ENCODE measurements at regions not wholly inside any gene's neighbourhood (a gene's known extent, or its start where the extent isn't known, plus 50 kb on each side); places are given as distances from the start of the nearest gene placed in this dataset.
A peak's percentile ranks its signal among the peaks of the same experiment; 100 is the strongest.

- Histone ChIP-seq H4K20me1 (replicated peaks; ENCODE audit: control insufficient read depth, insufficient read depth, low read length) (no peaks in the 10 kb centered on the region), H3K4me1 (replicated peaks in 1 of 2; ENCODE audit: control insufficient read depth in 2 of 2, insufficient read depth in 2 of 2, low read length in 2 of 2) (no peaks in the 10 kb centered on the region; a peak in 1 of 5 replicates), H3K27me3 (ENCODE audit: control insufficient read depth in 2 of 2, insufficient read depth in 2 of 2, low read length in 2 of 2) (peaks cover 7 to 34% of the 10 kb centered on the region in 2 experiments; a peak in 3 of 5 replicates), H3K36me3 (ENCODE audit: control insufficient read depth, insufficient read depth, low read length) (no peaks in the 10 kb centered on the region), H3K4me2 (ENCODE audit: insufficient read depth, low read length) (no peak overlapping the region), H3K79me2 (ENCODE audit: control insufficient read depth, insufficient read depth, low read length) (no peaks in the 10 kb centered on the region), H3K9me1 (ENCODE audit: control insufficient read depth, insufficient read depth, low read length) (no peaks in the 10 kb centered on the region), H3K9ac (ENCODE audit: insufficient read depth in 1 of 2, low read depth in 2 of 2, low read length in 2 of 2) (no peak overlapping the region), H3K27ac (ENCODE audit: extremely low read depth, low read depth, low read length) (no peak overlapping the region), H2AFZ (ENCODE audit: low read depth, low read length) (no peak overlapping the region), H3K9me3 (replicated peaks; ENCODE audit: control insufficient read depth, insufficient read depth, low read depth, low read length) (no peaks in the 10 kb centered on the region), H3K4me3 (no peak overlapping the region)
- BruUV-seq (replicated peaks), result no TSS peak
- TF ChIP-seq MAFG (tag; conservative IDR thresholded peaks at IDR 0.05), result peak; percentile 76
- TF ChIP-seq C11orf30 (IDR thresholded peaks at IDR 0.05; ENCODE audit: low read depth), result peak; percentile 55
- no peak for TF ChIP-seq ZFP91 (CRISPR knock-in tag; IDR thresholded peaks at IDR 0.05)
- TF ChIP-seq TCF3 (CRISPR knock-in tag; IDR thresholded peaks at IDR 0.05), result no peak
- no peak for TF ChIP-seq ASH1L (IDR thresholded peaks at IDR 0.05; ENCODE audit: borderline replicate concordance, low read depth, partially characterized antibody)
- TF ChIP-seq CREM (IDR thresholded peaks at IDR 0.05; ENCODE audit: low read depth), result no peak
- TF ChIP-seq MAFF (IDR thresholded peaks at IDR 0.05; ENCODE audit: low read length), result peak; percentile 47
- TF ChIP-seq ZNF316 (IDR thresholded peaks at IDR 0.05), result peak; percentile 76
- ChIA-PET POLR2A (no interaction called here), CTCF (ENCODE audit: low intra/inter-chr PET ratio) (no interaction called here)
- DNase-seq (ENCODE audit: extremely low read depth in 1 of 4, low spot score in 3 of 4), result no peak
- intact Hi-C loops (cut with micrococcal nuclease) (no loop called here), in situ Hi-C loops (cut with MboI) (no loop called here)
- WGBS (ENCODE audit: insufficient coverage, low coverage, missing lambda C conversion rate), result 2% methylated on average over 4 of the region's 4 CpGs
- ATAC-seq, result no peak
- no peak for FAIRE-seq
Observed at GRCh38 chr6:40700006-40700580, 112.9 kb upstream of the LRFN2 start.
